T-helper 17 cell (primary cell): ENCODE measurements at regions not wholly inside any gene's neighbourhood (a gene's known extent, or its start where the extent isn't known, plus 50 kb on each side); places are given as distances from the start of the nearest gene placed in this dataset.
"Not testable (repeated sequence)": the region's sequence is repeated elsewhere in the genome, so short reads cannot be mapped to it uniquely, and the experiment has no call there.

Experiments
- ATAC-seq: fragments of 150-1000 bp; cut with Tn5 transposase; 2 replicates; pipeline ENCODE4 v1.10.0; 2021; ENCODE audit warnings: mild to moderate bottlenecking, moderate library complexity
- DNase-seq, 3 donors: peaks; one replicate each; pipeline versions ENCODE4 v3.0.0 to v3.0.0-alpha.2; 2020 to 2021
- H3K9me3 ChIP-seq: one replicate; pipeline ENCODE4 v1.7.0; 2013; ENCODE audit warnings: low read length, mild to moderate bottlenecking; ENCODE audit not compliant: control insufficient read depth, poor library complexity, severe bottlenecking
- H3K27ac Mint-ChIP-seq: one replicate; pipeline ENCODE4 v1.8.0; 2022; ENCODE audit warnings: mild to moderate bottlenecking, moderate library complexity, mixed read lengths
- H3K27me3 Mint-ChIP-seq: one replicate; pipeline ENCODE4 v1.8.0; 2022; ENCODE audit warnings: mixed read lengths
- H3K36me3 Mint-ChIP-seq: one replicate; pipeline ENCODE4 v1.8.0; 2022; ENCODE audit warnings: low read depth, mixed read lengths
- H3K4me1 Mint-ChIP-seq: one replicate; pipeline ENCODE4 v1.8.0; 2022; ENCODE audit warnings: mild to moderate bottlenecking, mixed read lengths
- H3K4me3 Mint-ChIP-seq: one replicate; pipeline ENCODE4 v1.8.0; 2022; ENCODE audit warnings: mild to moderate bottlenecking, moderate library complexity, mixed read lengths

DNA sequence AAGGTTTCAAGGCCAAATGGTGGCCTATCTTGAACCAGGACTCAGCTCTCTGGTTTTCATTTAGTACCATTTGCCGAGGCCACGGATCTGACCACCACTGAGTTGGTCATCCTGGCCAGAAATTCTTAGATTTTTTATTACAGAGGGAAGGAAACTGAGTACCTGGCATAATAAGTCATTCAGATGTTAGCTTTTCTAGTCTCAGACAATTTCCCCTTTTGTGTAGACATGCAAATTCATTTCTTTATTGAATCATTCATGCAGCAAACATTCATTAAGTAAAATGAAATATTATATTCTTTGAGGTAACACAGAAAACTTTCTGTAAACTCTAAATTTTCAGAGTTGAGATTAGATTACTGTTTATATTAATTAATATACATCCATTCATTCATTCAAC, 223.7 kb downstream of the PDCD6IP start:
- Mint-ChIP-seq H3K4me3 (no peak overlapping the region), H3K36me3 (peaks cover 2% of the 10 kb centered on the region), H3K27me3 (peaks cover 14% of the 10 kb centered on the region), H3K4me1 (peaks cover 9% of the 10 kb centered on the region), H3K27ac (no peak overlapping the region)
- DNase-seq (no peak), ATAC-seq (no peak)
- H3K9me3 ChIP-seq = no peaks in the 10 kb centered on the region

DNA sequence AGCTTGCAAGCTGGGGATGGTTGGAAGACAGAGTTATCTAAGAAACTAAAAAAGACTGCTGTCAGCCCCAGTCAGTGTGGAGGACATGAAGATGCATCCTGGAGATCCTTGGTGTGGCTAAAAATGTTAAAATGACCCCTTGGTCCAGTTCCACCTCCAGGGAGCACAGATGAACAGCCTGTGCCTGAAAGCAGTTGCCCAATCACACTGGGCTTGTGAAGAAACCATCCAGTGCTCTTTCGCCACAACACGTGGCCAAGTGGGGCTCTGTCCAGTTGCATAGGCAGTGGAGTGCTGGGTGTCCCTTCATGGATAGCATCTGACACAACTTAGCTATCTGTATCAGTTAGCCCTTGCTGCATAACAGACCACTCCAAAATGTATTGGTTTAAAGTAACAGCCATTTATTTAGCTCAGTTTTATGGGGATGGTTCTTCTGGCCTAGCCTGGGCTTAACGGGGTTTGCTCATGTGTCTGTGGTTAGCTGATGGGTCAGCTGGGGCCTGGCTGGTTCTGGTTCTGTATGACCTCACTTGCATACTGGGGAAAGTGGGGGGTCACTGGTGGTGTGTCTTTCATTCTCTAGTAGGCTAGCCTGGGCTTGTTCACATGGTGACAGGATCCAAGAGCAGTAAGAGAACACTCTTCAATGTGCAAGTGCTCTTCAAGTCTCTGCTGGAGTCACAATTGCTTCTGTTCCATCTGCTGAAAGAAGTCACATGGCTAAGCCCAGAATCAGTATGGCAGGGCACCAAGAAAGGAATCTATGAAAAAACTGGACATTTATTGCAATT, 226.2 kb downstream of the PDCD6IP start:
- no peaks in the 10 kb centered on the region for H3K9me3 ChIP-seq
- DNase-seq (no peak), ATAC-seq (no peak)
- Mint-ChIP-seq H3K4me1 (no peaks in the 10 kb centered on the region), H3K27ac (no peak overlapping the region), H3K4me3 (no peak overlapping the region), H3K27me3 (peaks cover 14% of the 10 kb centered on the region), H3K36me3 (no peaks in the 10 kb centered on the region)

DNA sequence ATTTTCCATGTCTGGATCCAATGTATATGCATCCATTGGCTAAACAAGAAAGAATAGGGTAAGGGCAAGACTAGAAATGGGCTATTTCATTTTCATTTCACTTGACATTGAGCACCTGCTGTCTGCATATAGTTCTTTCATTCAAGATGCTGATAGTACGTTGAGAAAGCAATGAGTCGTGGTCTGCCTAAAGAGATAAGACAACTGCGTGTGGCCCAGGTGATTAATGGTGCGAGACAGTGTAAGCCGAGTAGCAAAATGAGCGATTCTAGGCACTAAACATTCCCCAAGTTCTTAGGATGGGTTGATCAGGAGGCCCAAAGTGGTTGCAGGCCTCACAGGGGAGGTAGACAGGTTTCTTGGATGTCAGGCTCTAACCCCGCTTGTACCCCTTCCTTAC, 235.4 kb downstream of the PDCD6IP start:
- DNase-seq (no peak), ATAC-seq (no peak)
- H3K9me3 ChIP-seq = no peaks in the 10 kb centered on the region
- Mint-ChIP-seq H3K4me3 (no peak overlapping the region), H3K36me3 (no peaks in the 10 kb centered on the region), H3K27ac (no peak overlapping the region), H3K27me3 (no peaks in the 10 kb centered on the region), H3K4me1 (no peaks in the 10 kb centered on the region)

DNA sequence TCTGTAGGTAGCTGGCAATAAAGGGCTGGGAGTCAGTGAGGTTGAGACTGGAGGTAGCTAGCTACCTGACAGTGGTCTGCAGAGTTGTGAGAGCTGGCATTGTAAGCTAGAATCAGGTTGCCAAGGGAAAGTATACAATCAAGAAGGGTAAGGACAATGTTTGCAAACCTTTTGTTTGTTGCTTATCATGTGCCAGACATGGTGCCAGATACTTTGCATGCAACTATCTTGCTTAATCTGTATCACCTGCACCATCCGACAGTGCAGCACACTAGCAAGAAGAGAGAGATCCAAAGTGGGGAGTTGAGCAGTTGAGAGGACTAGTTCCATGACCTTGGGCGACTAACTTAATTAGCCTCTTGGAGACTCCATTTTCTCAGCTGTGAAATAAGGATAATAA, 236.4 kb downstream of the PDCD6IP start:
- no peak overlapping the region for H3K27ac Mint-ChIP-seq

DNA sequence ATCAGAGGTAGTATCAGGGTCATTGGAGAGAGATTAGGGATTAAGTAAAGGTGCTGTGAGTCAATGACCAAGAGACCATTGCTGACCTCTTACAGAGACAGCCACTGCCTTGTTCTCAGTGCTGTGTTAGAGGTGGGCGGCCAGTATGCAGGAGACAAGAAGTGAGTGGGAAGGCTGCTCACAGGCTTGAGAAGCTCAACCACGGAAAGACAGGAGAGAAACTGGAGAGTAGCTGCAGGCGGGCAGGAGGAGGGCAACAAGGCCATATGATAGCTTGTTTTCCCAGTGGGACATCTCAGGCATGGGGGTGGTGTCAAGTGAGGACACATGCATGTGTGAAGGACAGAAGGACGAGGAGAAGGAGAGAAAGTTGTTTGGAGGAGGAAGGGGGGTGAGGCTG, 237.3 kb downstream of the PDCD6IP start:
- DNase-seq (no peak), ATAC-seq (no peak)
- Mint-ChIP-seq H3K4me3 (no peak overlapping the region), H3K27ac (no peak overlapping the region), H3K36me3 (no peaks in the 10 kb centered on the region), H3K4me1 (no peaks in the 10 kb centered on the region), H3K27me3 (no peaks in the 10 kb centered on the region)
- H3K9me3 ChIP-seq = no peaks in the 10 kb centered on the region

More for the DNA sequence above, 236.4 kb downstream of the PDCD6IP start:
- H3K9me3 ChIP-seq = no peaks in the 10 kb centered on the region
- no peaks in the 10 kb centered on the region for H3K27me3 Mint-ChIP-seq
- DNase-seq (no peak), ATAC-seq (no peak)
- H3K4me1 Mint-ChIP-seq = no peaks in the 10 kb centered on the region
- no peak overlapping the region for H3K4me3 Mint-ChIP-seq
- no peaks in the 10 kb centered on the region for H3K36me3 Mint-ChIP-seq

DNA sequence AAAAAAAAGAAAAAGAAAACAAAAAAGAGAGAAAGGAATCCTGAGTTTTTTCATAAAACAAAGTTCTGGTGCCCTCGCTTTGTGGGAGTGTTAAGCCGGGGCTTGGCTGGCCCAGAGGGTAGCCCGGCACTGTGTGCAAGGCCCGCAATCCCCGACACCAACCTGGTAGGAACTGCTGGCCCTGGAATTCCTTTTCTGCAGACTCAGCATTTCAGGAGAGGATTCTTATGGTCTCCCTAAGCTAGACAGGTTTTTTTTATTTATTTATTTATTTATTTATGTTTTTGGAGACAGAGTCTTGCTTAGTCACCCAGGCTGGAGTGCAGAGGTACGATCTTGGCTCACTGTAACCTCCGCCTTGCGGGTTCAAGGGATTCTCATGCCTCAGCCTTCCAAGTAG, 238.8 kb downstream of the PDCD6IP start:
- H3K27me3 Mint-ChIP-seq = no peaks in the 10 kb centered on the region

DNA sequence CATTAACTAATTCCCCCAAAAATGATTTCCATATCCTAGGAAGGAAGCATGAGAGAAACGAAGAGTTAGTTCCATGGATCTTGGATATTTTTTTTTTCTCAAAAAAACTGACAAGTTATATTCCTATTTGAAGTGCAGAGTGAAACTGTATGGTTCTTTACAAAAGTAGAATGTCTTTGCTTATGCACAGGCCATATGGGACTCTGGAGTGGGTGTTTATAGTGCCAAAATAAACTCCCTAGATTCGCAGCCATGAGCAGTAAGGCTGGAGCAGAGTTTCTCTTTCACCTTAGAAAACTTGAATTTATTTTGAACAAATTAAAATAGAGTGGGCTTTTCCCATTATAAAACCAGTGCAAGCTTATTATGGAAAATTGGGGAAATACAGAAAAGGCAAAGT, 239.7 kb downstream of the PDCD6IP start:
- Mint-ChIP-seq H3K36me3 (no peaks in the 10 kb centered on the region), H3K4me1 (no peaks in the 10 kb centered on the region), H3K27ac (no peak overlapping the region), H3K4me3 (no peak overlapping the region), H3K27me3 (no peaks in the 10 kb centered on the region)
- DNase-seq = no peak
- ATAC-seq = no peak
- H3K9me3 ChIP-seq = no peaks in the 10 kb centered on the region

More for the DNA sequence above, 238.8 kb downstream of the PDCD6IP start:
- H3K27ac Mint-ChIP-seq = no peak overlapping the region
- H3K4me3 Mint-ChIP-seq = no peak overlapping the region
- no peaks in the 10 kb centered on the region for H3K36me3 Mint-ChIP-seq
- H3K4me1 Mint-ChIP-seq = no peaks in the 10 kb centered on the region
- H3K9me3 ChIP-seq = no peaks in the 10 kb centered on the region
- no peak for DNase-seq
- no peak for ATAC-seq

DNA sequence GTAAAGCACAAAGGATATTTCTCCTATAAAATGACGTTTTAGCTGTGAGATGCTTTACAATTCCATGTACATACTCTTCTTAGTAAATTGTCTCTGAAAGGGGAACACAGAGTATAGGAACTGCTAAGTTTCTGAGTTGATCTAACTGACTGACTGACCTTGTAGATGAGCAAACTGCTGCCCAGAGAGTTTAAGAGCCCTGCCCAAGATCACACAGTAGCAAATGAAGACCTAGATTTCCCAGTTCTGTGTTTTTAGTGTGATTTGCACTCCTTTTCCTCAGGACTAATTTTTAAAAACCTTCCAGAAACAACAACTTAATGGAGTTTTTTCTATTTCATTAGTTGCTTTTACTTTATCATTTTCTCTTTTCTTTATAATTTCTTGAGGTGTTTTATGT, 247.7 kb downstream of the PDCD6IP start:
- DNase-seq = no peak
- Mint-ChIP-seq H3K4me1 (no peaks in the 10 kb centered on the region), H3K27me3 (no peaks in the 10 kb centered on the region), H3K36me3 (no peaks in the 10 kb centered on the region), H3K4me3 (no peak overlapping the region), H3K27ac (no peak overlapping the region)
- no peaks in the 10 kb centered on the region for H3K9me3 ChIP-seq
- no peak for ATAC-seq

DNA sequence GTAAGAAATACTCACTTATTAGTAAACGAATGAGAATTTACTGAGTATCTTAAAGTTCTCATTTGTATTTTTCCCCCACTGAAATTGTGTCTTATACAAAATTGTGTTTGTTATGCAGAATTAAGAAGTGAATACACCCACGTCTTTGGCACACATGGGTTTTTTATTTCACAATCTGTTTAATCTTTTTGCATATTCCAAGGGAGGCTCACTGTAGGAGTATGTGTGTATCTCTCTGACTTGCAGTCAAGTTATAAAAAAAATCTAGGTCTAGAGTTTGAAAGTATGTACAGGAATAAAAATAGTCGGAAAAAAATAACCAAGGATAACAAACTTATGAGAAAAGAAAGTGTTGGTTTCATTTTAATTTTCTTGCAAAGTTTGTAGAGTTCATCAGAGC, 255.2 kb downstream of the PDCD6IP start:
- Mint-ChIP-seq H3K36me3 (no peaks in the 10 kb centered on the region), H3K4me3 (no peak overlapping the region), H3K27ac (no peak overlapping the region), H3K27me3 (peaks cover under 1% of the 10 kb centered on the region), H3K4me1 (no peaks in the 10 kb centered on the region)
- DNase-seq (no peak), ATAC-seq (no peak)
- H3K9me3 ChIP-seq = no peaks in the 10 kb centered on the region

DNA sequence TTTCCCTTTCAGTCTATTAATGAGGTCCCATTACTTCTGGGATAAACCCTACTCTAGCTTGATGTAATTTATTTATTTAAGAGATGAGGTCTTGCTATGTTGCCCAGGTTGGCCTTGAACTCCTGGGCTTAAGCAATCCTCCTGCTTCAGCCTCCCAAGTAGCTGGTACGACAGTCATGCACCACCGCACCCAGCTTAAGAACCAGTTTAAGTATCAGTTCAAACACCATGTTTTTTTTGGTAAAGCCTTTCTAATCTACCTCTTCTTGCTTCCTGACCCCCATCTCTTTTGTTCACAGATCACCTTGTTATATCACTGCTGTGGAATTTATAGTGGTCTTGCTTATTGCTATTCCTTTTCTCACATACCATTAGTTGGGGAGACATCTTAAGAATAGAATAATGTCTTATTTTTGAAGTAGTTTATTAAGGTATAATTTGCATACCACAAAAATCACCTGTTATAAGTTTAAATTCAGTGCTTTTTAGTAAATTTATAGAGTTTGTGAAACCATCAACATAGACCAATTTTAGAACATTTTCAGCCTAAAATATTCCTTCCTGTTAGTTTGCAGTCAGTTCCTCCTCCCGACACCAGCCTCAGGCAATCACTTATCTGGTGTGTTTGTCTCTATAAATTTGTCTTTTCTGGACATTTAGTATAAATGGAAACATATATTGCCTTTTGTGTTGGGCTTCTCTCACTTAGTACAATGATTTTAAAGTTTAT, 257.9 kb downstream of the PDCD6IP start:
- DNase-seq (no peak), ATAC-seq (no peak)
- no peaks in the 10 kb centered on the region for H3K9me3 ChIP-seq
- H3K27me3 Mint-ChIP-seq = peaks cover 8% of the 10 kb centered on the region
- H3K36me3 Mint-ChIP-seq = no peaks in the 10 kb centered on the region
- H3K4me1 Mint-ChIP-seq = no peaks in the 10 kb centered on the region
- H3K27ac Mint-ChIP-seq = no peak overlapping the region
- H3K4me3 Mint-ChIP-seq = no peak overlapping the region

DNA sequence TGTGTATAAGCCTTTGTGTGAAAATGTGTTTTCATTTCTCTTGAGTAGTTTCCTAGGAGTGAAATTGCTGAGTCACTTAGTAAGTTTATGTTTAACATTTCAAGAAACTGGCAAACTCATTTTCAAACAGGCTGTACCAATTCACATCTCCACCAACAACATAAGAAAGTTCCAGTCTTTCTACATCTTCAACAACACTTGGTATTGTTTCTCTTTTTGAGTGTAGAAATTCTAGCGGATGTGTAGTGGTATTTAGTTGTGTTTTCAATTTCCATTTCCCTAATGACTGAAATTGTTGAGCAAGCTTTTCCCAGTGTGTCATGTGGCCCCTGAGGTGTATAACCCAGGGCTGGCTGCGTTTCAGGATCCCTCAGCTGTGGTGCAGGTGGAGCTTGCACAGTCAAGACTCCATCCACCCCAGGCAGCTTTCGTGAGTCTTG, 258.5 kb downstream of the PDCD6IP start:
- DNase-seq = no peak
- H3K27ac Mint-ChIP-seq = no peak overlapping the region
- no peak overlapping the region for H3K4me3 Mint-ChIP-seq
- no peaks in the 10 kb centered on the region for H3K4me1 Mint-ChIP-seq
- peaks cover 8% of the 10 kb centered on the region for H3K27me3 Mint-ChIP-seq
- no peaks in the 10 kb centered on the region for H3K9me3 ChIP-seq
- no peaks in the 10 kb centered on the region for H3K36me3 Mint-ChIP-seq
- no peak for ATAC-seq

DNA sequence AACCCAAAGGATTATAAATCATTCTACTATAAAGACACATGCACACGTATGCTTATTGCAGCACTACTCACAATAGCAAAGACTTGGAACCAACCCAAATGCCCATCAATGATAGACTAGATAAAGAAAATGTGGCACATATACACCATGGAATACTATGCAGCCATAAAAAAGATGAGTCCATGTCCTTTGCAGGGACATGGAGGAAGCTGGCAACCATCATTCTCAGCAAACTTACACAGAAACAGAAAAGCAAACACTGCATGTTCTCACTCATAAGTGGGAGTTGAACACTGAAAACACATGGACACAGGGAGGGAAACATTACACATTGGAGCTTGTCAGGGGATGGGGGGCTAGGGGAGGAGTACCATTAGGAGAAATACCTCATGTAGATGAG, 262.6 kb downstream of the PDCD6IP start:
- ATAC-seq, DNase-seq, H3K27ac Mint-ChIP-seq, H3K27me3 Mint-ChIP-seq, H3K9me3 ChIP-seq, H3K4me3 Mint-ChIP-seq, H3K4me1 Mint-ChIP-seq, H3K36me3 Mint-ChIP-seq: not testable (repeated sequence)

DNA sequence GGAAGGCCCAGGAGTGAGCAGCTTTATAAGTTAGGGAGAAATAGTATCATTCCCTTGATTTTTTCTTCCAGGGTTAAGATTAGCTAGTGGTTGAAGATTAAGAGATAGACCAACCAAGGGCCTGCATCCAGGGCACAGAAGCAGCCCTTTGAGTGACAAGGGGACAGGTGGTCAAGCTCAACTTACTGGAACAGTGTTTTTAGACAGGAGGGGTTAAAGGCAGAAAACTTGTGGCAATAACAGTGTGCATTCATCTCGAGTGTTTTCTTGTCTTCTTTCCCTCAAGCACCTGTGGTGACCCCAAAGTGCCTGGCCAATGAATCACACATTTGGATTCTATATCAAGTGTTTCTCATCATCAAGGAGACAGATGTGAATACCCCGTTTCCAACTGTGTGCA, 267.5 kb downstream of the PDCD6IP start:
- H3K27ac Mint-ChIP-seq = no peak overlapping the region

DNA sequence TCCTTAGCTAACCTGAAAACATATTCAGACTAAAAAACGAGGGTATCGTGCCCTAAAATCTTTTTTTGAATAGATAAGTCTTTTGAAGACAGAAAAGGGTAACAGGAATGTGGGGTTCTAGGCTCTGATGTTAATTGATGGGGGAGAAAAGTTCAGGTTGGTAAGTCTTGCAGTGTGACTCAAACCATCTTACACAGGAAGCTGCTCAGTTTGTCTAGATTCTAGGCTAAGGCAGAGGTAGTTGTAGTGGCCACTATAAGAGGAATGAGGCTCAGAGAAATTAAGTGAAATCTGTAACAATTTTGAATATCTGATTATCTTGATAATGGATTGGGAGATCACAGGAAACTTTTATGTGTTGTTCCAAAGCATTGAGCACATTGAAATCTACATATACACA, 267.9 kb downstream of the PDCD6IP start:
- no peak for ATAC-seq

More for the DNA sequence above, 267.5 kb downstream of the PDCD6IP start:
- H3K4me1 Mint-ChIP-seq = no peaks in the 10 kb centered on the region
- ATAC-seq (no peak), DNase-seq (no peak)
- H3K27me3 Mint-ChIP-seq = no peaks in the 10 kb centered on the region
- no peak overlapping the region for H3K4me3 Mint-ChIP-seq
- no peaks in the 10 kb centered on the region for H3K36me3 Mint-ChIP-seq
- no peaks in the 10 kb centered on the region for H3K9me3 ChIP-seq

More for the DNA sequence above, 267.9 kb downstream of the PDCD6IP start:
- Mint-ChIP-seq H3K36me3 (no peaks in the 10 kb centered on the region), H3K27ac (no peak overlapping the region), H3K4me1 (no peaks in the 10 kb centered on the region), H3K4me3 (no peak overlapping the region), H3K27me3 (no peaks in the 10 kb centered on the region)
- H3K9me3 ChIP-seq = no peaks in the 10 kb centered on the region
- no peak for DNase-seq
